Thyroid gland (tissue), 4 donors: ENCODE measurements at regions not wholly inside any gene's neighbourhood (a gene's known extent, or its start where the extent isn't known, plus 50 kb on each side); places are given as distances from the start of the nearest gene placed in this dataset.

Experiments used
- CTCF ChIP-seq, 6 experiments: fragments of 200-600 bp in 3 of 6; fragments of 450-650 bp in 3 of 6; sonication (generic) in 3 of 6; IDR thresholded peaks; one replicate each; pipeline ENCODE4 v1.5.1; 2016 to 2019; ENCODE audit warnings: antibody characterized with exemption in 6 of 6, mild to moderate bottlenecking in 2 of 6, inconsistent platforms in 1 of 6, moderate library complexity in 1 of 6
- POLR2A ChIP-seq, 2 donors: fragments of 450-650 bp; IDR thresholded peaks; one replicate each; pipeline ENCODE4 v1.6.1; 2017; ENCODE audit warnings: antibody characterized with exemption in 2 of 2, mild to moderate bottlenecking in 2 of 2, moderate library complexity in 1 of 2

GRCh38 chr18:32520771-32521170 is 50.1 kb upstream of the GAREM1 start:
- TF ChIP-seq POLR2A (IDR thresholded peaks at IDR 0.05) (no peak), CTCF (IDR thresholded peaks at IDR 0.05) (no peak)
